ENCODE measurements at regions not wholly inside any gene's neighbourhood (a gene's known extent, or its start where the extent isn't known, plus 50 kb on each side); places are given as distances from the start of the nearest gene placed in this dataset.

DNA sequence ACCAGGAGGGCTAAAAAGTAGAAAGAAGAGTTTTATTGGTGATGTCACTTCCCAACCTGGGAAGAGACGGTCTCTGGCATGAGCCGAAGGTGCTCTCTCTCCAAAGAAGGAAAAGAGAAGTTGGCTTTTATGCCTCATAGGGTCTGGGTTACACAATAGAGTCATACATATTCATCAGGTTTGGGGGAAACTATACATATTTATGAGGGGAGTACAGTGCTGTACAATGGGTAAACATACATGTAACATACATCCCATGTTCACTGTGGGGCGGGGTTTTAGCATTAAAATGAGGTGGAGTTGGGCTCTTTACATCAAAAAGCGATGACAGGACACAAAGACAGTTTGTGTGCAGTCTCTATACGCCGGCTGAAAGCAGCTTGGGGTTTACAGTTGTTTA lies 701.7 kb downstream of the TYW1 start:
- no peak for DNase-seq (ENCODE audit: low spot score)
- Histone ChIP-seq H3K9ac (ENCODE audit: low read depth in 1 of 2, low read length in 2 of 2) (no peak overlapping the region), H3K27ac (ENCODE audit: low read depth in 1 of 2, low read length in 2 of 2) (no peak overlapping the region), H3K36me3 (ENCODE audit: control insufficient read depth in 4 of 4, insufficient read depth in 3 of 4, low read depth in 1 of 4, low read length in 3 of 4) (no peaks in the 10 kb centered on the region), H3K27me3 (ENCODE audit: control insufficient read depth in 4 of 4, insufficient read depth in 4 of 4, low read length in 3 of 4) (no peaks in the 10 kb centered on the region), H3K4me3 (ENCODE audit: low read depth in 1 of 3, low read length in 3 of 3) (no peak overlapping the region), H3K4me1 (ENCODE audit: control insufficient read depth in 4 of 4, insufficient read depth in 4 of 4, low read length in 3 of 4) (peaks cover 0 to 20% (median 15%) of the 10 kb centered on the region in 4 donors), H3K9me3 (ENCODE audit: control insufficient read depth in 4 of 4, low read length in 3 of 4) (no peaks in the 10 kb centered on the region)
- TF ChIP-seq, protein P1, sequence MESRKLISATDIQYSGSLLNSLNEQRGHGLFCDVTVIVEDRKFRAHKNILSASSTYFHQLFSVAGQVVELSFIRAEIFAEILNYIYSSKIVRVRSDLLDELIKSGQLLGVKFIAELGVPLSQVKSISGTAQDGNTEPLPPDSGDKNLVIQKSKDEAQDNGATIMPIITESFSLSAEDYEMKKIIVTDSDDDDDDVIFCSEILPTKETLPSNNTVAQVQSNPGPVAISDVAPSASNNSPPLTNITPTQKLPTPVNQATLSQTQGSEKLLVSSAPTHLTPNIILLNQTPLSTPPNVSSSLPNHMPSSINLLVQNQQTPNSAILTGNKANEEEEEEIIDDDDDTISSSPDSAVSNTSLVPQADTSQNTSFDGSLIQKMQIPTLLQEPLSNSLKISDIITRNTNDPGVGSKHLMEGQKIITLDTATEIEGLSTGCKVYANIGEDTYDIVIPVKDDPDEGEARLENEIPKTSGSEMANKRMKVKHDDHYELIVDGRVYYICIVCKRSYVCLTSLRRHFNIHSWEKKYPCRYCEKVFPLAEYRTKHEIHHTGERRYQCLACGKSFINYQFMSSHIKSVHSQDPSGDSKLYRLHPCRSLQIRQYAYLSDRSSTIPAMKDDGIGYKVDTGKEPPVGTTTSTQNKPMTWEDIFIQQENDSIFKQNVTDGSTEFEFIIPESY (IDR thresholded peaks at IDR 0.05), result no peak
- no peak for TF ChIP-seq RAD21 (IDR thresholded peaks at IDR 0.05)
- TF ChIP-seq, protein P2, sequence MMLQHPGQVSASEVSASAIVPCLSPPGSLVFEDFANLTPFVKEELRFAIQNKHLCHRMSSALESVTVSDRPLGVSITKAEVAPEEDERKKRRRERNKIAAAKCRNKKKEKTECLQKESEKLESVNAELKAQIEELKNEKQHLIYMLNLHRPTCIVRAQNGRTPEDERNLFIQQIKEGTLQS (IDR thresholded peaks at IDR 0.05), result no peak
- no peak for TF ChIP-seq NR2F2 (IDR thresholded peaks at IDR 0.05)
- no peak for TF ChIP-seq EGR1 (IDR thresholded peaks at IDR 0.05; ENCODE audit: low read depth in 2 of 2)
- no peak for TF ChIP-seq GABPA (IDR thresholded peaks at IDR 0.05 in 1 of 2, conservative IDR thresholded peaks at IDR 0.05 in 1 of 2)
- no peak for TF ChIP-seq HNF4A (conservative IDR thresholded peaks at IDR 0.05)
- TF ChIP-seq SP1 (IDR thresholded peaks at IDR 0.05), result no peak
- TF ChIP-seq RXRA (IDR thresholded peaks at IDR 0.05), result no peak
- no peak for TF ChIP-seq YY1 (IDR thresholded peaks at IDR 0.05)
- no peak for TF ChIP-seq FOXA2 (IDR thresholded peaks at IDR 0.05)
- WGBS, result 72% methylated on average over 6 of the region's 6 CpGs

DNA sequence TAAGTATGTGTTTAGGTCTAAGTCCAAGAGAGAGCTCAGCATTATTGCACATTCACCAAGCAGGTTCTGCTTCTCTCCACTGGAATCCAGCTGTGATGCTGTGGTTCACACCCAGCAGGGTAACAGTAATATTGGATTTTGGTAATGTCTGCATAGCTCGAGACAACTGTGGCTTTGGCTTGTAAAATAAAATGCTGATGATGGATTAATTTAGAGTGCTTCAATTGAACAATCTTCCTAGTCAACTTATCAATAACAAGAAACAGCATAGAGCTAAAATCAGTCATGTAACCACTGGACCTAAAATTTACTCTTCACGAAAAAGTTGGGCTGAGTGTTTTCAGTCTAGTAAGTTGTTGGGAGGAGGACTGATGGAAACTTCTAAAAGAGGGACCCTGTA lies 709.2 kb downstream of the TYW1 start:
- DNase-seq (ENCODE audit: low spot score), result no peak
- peaks cover 0 to 4% (median 0%) of the 10 kb centered on the region in 4 donors for H3K9me3 ChIP-seq (ENCODE audit: control insufficient read depth in 4 of 4, low read length in 3 of 4)
- no peak overlapping the region for H3K4me3 ChIP-seq (ENCODE audit: low read depth in 1 of 3, low read length in 3 of 3)
- H3K27me3 ChIP-seq (ENCODE audit: control insufficient read depth in 4 of 4, insufficient read depth in 4 of 4, low read length in 3 of 4), result no peaks in the 10 kb centered on the region
- H3K9ac ChIP-seq (ENCODE audit: low read depth in 1 of 2, low read length in 2 of 2), result no peak overlapping the region
- no peaks in the 10 kb centered on the region for H3K36me3 ChIP-seq (ENCODE audit: control insufficient read depth in 4 of 4, insufficient read depth in 3 of 4, low read depth in 1 of 4, low read length in 3 of 4)
- 73% methylated on average over 2 of the region's 2 CpGs for WGBS
- TF ChIP-seq FOXA2 (IDR thresholded peaks at IDR 0.05) (no peak), RXRA (IDR thresholded peaks at IDR 0.05) (no peak), GABPA (IDR thresholded peaks at IDR 0.05 in 1 of 2, conservative IDR thresholded peaks at IDR 0.05 in 1 of 2) (no peak), HNF4G (IDR thresholded peaks at IDR 0.05) (no peak), RAD21 (IDR thresholded peaks at IDR 0.05) (no peak), JUND (IDR thresholded peaks at IDR 0.05) (no peak), NR2F2 (IDR thresholded peaks at IDR 0.05) (no peak)
- TF ChIP-seq, protein P3, sequence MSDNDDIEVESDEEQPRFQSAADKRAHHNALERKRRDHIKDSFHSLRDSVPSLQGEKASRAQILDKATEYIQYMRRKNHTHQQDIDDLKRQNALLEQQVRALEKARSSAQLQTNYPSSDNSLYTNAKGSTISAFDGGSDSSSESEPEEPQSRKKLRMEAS (IDR thresholded peaks at IDR 0.05), result no peak
- TF ChIP-seq, protein P2 (IDR thresholded peaks at IDR 0.05), result no peak
- H3K4me1 ChIP-seq (ENCODE audit: control insufficient read depth in 4 of 4, insufficient read depth in 4 of 4, low read length in 3 of 4), result no peaks in the 10 kb centered on the region
- H3K27ac ChIP-seq (ENCODE audit: low read depth in 1 of 2, low read length in 2 of 2), result no peak overlapping the region

DNA sequence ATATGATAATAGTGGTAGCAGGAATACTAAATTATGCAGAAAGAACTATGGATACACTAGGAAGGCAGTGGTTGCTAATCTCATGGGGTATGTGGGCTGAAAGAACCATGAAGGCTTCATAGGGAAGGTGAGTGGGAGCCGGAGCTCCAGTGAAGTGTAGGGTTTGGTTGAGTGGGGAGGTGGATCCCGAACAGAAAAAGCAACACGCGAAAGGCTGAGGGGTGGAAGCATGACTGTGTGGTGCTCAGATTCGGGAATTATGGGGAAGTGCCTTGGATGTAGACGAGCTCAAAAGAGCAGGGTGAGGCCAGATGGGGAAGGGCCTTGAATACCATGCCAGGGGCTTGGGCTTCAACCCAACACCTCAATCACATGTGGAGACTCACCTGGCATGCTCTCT lies 715.1 kb downstream of the TYW1 start:
- H3K4me1 ChIP-seq (ENCODE audit: control insufficient read depth in 4 of 4, insufficient read depth in 4 of 4, low read length in 3 of 4), result no peaks in the 10 kb centered on the region
- WGBS, result 86% methylated on average over 6 of the region's 6 CpGs

More for the DNA sequence above, 715.1 kb downstream of the TYW1 start:
- H3K9ac ChIP-seq (ENCODE audit: low read depth in 1 of 2, low read length in 2 of 2), result no peak overlapping the region
- no peaks in the 10 kb centered on the region for H3K27me3 ChIP-seq (ENCODE audit: control insufficient read depth in 4 of 4, insufficient read depth in 4 of 4, low read length in 3 of 4)
- no peaks in the 10 kb centered on the region for H3K36me3 ChIP-seq (ENCODE audit: control insufficient read depth in 4 of 4, insufficient read depth in 3 of 4, low read depth in 1 of 4, low read length in 3 of 4)
- no peak overlapping the region for H3K27ac ChIP-seq (ENCODE audit: low read depth in 1 of 2, low read length in 2 of 2)
- TF ChIP-seq RAD21 (IDR thresholded peaks at IDR 0.05) (no peak), HNF4A (conservative IDR thresholded peaks at IDR 0.05) (no peak), HNF4G (IDR thresholded peaks at IDR 0.05) (no peak), JUND (IDR thresholded peaks at IDR 0.05) (no peak), TAF1 (conservative IDR thresholded peaks at IDR 0.05) (no peak), NR2F2 (IDR thresholded peaks at IDR 0.05) (no peak), SP1 (IDR thresholded peaks at IDR 0.05) (no peak)
- TF ChIP-seq, protein P3 (IDR thresholded peaks at IDR 0.05), result no peak
- TF ChIP-seq, protein P2 (IDR thresholded peaks at IDR 0.05), result no peak
- TF ChIP-seq, protein P4, sequence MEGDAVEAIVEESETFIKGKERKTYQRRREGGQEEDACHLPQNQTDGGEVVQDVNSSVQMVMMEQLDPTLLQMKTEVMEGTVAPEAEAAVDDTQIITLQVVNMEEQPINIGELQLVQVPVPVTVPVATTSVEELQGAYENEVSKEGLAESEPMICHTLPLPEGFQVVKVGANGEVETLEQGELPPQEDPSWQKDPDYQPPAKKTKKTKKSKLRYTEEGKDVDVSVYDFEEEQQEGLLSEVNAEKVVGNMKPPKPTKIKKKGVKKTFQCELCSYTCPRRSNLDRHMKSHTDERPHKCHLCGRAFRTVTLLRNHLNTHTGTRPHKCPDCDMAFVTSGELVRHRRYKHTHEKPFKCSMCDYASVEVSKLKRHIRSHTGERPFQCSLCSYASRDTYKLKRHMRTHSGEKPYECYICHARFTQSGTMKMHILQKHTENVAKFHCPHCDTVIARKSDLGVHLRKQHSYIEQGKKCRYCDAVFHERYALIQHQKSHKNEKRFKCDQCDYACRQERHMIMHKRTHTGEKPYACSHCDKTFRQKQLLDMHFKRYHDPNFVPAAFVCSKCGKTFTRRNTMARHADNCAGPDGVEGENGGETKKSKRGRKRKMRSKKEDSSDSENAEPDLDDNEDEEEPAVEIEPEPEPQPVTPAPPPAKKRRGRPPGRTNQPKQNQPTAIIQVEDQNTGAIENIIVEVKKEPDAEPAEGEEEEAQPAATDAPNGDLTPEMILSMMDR (IDR thresholded peaks at IDR 0.05; ENCODE audit: low read depth, low read length, missing input control), result no peak
- TF ChIP-seq, protein P5, sequence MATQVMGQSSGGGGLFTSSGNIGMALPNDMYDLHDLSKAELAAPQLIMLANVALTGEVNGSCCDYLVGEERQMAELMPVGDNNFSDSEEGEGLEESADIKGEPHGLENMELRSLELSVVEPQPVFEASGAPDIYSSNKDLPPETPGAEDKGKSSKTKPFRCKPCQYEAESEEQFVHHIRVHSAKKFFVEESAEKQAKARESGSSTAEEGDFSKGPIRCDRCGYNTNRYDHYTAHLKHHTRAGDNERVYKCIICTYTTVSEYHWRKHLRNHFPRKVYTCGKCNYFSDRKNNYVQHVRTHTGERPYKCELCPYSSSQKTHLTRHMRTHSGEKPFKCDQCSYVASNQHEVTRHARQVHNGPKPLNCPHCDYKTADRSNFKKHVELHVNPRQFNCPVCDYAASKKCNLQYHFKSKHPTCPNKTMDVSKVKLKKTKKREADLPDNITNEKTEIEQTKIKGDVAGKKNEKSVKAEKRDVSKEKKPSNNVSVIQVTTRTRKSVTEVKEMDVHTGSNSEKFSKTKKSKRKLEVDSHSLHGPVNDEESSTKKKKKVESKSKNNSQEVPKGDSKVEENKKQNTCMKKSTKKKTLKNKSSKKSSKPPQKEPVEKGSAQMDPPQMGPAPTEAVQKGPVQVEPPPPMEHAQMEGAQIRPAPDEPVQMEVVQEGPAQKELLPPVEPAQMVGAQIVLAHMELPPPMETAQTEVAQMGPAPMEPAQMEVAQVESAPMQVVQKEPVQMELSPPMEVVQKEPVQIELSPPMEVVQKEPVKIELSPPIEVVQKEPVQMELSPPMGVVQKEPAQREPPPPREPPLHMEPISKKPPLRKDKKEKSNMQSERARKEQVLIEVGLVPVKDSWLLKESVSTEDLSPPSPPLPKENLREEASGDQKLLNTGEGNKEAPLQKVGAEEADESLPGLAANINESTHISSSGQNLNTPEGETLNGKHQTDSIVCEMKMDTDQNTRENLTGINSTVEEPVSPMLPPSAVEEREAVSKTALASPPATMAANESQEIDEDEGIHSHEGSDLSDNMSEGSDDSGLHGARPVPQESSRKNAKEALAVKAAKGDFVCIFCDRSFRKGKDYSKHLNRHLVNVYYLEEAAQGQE (IDR thresholded peaks at IDR 0.05), result no peak
- no peak overlapping the region for H3K4me3 ChIP-seq (ENCODE audit: low read depth in 1 of 3, low read length in 3 of 3)
- no peak for DNase-seq (ENCODE audit: low spot score)
- peaks cover 0 to 4% (median 0%) of the 10 kb centered on the region in 4 donors for H3K9me3 ChIP-seq (ENCODE audit: control insufficient read depth in 4 of 4, low read length in 3 of 4)
